ENCODE measurements at regions not wholly inside any gene's neighbourhood (a gene's known extent, or its start where the extent isn't known, plus 50 kb on each side); places are given as distances from the start of the nearest gene placed in this dataset.
"Not testable (repeated sequence)": the region's sequence is repeated elsewhere in the genome, so short reads cannot be mapped to it uniquely, and the experiment has no call there.

DNA sequence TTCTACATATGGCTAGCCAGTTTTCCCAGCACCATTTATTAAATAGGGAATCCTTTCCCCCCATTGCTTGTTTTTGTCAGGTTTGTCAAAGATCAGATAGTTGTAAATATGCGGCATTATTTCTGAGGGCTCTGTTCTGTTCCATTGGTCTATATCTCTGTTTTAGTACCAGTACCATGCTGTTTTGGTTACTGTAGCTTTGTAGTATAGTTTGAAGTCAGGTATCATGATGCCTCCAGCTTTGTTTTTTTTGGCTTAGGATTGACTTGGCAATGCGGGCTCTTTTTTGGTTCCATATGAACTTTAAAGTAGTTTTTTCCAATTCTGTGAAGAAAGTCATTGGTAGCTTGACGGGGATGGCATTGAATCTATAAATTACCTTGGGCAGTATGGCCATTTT, 60.0 kb upstream of the GPC3 start:
- not testable (repeated sequence) for DNase-seq

DNA sequence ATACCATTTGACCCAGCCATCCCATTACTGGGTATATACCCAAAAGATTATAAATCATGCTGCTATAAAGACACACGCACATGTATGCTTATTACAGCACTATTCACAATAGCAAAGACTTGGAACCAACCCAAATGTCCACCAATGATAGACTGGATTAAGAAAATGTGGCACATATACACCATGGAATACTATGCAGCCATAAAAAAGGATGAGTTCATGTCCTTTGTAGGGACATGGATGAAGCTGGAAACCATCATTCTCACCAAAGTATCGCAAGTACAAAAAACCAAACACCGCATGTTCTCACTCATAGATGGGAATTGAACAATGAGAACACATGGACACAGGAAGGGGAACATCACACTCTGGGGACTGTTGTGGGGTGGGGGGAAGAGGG, 81.7 kb upstream of the GPC3 start:
- DNase-seq = not testable (repeated sequence)

DNA sequence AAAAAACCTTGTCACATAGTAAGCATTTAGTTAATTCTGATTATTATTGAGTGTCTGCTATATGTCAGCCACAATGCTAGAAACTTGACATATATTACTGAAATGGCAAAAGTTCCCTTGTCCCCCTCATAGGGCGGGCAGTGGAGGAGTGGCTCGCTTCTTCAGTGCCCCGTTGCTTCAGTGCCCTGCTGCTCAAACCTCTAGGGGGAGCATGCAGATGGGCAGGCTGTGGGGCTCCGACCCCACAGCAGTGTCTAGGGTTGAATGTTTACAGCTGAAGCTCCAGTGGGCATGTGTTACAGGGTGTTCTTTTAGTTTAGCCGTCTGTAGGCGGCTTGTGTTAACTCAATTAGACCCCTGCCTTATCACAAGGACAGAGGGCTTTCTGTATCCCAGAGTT, 86.5 kb upstream of the GPC3 start:
- not testable (repeated sequence) for DNase-seq

GRCh38 chrX:134073341-134073740, 87.9 kb upstream of the GPC3 start:
- DNase-seq = no peak

DNA sequence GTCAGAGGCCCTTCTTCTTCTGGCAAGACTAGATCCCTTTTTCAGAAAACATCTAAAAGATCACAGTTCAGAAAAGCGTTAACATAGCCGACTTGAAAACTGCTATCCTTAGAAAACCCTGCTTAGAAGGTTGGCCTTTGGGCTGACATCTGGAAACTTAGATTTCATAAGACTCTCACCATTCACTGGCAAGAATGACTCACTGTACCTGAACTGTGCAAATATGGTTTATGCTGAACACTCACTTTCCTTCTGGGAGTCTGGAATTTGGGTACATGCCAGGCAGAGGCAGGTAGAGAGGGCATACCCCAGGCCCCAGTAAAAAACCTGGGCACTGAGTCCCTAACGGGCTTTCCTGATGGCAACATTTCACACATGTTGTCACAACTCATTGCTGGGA, 88.8 kb upstream of the GPC3 start:
- no peak for DNase-seq

- no peak for DNase-seq
These were observed 90.7 kb upstream of the GPC3 start for GRCh38 chrX:134075894-134076718.

GRCh38 chrX:134095366-134095765, 110.0 kb upstream of the GPC3 start:
- DNase-seq = no peak

DNA sequence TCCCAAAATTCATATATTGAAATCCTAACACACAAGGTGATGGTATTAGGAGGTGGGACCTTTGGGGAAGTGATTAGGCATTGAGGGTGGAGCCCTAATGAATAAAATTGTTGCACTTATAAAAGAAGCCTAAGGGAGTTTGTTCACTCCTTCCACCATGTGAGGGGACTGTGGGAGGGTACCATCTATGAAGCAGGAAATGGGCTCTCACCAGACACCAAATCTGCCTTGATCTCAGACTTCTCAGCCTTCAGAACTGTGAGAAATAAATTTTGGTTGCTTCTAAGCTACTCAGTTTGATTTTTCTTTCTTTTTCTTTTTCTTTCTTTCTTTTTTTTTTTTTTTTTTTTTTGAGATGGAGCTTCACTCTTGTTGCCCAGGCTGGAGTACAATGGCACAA, 116.2 kb upstream of the GPC3 start:
- no peak for DNase-seq

- no peak for DNase-seq
These were observed 121.7 kb upstream of the CCDC160 start for GRCh38 chrX:134115270-134115669.

GRCh38 chrX:134137341-134137740, 99.6 kb upstream of the CCDC160 start:
- no peak for DNase-seq

DNA sequence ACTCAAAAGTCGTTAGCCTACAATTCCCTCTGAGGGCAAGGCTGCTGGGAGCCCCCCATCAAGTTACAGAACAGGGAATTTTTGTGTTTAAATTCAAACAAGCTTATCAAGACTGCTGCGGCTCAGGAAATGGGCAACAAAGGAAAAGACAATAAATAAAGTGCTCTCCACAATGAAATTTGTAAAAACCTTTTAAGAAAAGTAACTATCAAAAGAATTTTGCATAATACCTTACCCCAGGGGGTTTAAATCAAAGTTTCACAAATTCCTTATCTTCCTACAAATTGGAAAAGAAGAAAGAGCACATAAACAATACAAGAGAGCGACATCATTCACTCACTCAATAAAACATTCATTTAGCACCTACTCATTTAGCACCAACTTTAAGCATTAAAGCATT, 97.9 kb upstream of the CCDC160 start:
- DNase-seq = no peak

DNA sequence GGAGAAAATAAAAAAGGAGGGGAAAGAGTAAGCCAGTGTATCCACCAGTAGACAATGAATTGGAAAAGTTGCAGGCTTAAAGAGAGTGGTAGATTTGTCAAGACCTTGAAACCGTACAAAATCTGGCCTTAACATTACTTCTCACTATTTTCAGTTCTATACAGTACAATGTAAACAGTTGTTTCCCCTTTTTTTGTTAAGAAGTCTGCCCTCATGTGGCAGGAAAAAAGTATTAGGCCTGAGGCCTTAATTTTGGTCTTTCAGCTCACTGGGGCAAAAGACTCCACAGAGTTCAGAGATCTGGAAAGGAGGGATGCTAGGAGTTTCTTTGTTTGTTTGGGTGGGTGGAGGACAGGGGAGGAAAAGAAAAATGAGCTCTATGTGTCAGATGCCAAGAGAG, 92.8 kb upstream of the CCDC160 start:
- DNase-seq = peak in 1 of 2 experiments; percentile 34

- no peak for DNase-seq
These were observed 90.5 kb upstream of the CCDC160 start for GRCh38 chrX:134146493-134146892.

DNA sequence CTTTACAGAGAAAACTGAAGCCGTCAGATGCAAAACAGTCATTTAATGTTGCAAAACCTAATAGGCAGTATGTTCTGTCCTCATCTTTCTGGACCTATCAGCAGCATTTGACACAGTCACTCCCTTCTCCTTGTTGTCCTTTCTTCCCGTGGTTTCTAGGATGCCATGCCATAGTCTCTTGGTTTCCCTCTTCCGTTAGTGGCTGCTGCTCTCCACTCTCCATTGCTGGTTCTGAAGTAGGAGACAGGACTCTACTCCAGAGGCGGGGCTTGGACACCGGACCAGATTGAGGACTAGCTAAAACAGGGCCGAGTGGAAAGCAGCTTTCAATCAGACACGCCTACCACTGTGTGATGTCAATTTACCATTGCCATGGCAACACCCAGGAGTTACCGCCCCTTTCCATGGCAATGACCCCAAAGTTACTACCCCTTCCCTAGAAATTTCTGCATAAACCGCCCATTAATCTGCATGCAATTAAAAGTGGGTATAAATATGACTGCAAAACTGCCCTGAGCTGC, 88.8 kb upstream of the CCDC160 start:
- no peak for DNase-seq

GRCh38 chrX:134158821-134159512, 78.0 kb upstream of the CCDC160 start:
- DNase-seq = no peak

DNA sequence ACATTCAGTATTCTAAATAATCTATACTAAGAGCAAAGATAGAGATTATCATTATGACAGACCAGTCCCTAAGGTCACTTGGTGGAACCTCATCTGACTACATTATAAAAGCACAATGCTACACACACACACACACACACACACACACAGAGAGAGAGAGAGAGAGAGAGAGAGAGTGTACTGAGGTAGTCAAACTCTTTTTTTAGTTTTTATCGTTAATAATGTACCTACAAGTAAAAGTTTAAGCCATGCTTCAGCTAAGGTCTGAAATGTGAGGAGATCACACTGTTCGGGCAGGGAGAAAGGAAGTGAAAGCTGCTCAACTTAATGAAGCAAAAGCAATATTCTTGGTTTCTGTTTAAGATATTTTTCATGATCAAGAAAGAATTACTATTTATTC, 75.8 kb upstream of the CCDC160 start:
- DNase-seq = no peak

DNA sequence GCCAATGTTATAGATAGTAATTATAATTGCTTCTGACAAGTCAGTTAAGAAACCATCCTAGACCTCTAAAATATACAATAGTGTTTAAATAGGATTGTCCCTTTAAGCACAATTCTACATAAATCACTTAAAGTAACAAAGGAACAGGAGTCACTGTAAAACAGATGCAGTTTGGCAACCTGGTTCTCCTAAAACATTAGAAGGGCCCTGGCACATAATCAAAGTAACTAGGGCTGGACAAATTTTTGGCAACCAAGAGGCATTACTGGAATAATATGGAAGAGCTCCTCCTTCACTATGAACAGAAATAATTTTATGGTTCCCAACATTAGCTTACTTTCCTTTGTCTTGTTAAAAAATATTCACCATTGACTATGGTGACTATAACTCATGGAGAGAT, 75.0 kb upstream of the CCDC160 start:
- DNase-seq = no peak

DNA sequence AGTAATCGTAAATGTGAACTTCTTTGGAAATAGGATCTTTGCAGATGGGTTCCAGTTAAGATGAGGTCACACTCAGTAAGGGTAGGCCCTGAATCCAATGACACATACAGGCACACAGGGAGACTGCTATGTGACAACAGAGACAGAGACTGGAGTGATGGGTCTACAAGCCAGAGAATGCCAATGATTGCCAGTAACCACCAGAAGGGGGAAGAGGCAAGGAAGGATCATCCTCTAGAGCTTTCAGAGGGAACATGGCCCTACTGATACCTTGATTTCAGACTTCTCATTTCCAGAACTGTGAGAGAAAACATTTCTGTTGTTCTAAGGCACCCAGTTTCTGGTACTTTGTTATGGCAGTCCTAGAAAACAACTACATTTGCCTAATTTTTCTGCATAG, 73.1 kb upstream of the CCDC160 start:
- no peak for DNase-seq

DNA sequence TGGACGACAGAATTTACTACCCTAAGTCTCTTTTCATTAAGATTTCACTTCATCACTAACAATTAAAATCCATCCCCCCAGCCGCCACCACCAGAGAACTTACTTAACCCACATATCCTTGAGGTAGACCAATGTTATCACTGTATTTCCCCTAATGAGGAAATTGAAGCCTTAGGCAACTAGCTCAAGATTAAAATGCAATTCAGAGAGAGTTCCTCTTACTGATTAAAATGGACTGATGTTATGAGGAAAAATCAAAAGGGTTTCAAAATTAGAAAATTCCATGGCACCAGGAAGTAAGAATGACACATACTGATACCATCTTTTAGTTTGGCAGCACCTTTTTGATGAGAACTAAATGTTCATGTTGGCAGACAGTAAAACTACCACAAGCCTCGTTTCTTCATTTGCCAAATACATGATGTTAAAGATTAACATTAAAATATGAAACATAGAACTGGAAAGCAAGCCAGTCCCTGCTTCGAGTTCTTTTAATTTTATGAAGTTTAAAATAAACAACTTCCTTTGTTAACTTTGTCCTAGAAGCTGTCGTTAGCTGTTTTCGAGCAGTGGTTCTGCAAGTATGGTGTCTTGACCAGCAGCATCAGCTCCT, 69.3 kb upstream of the CCDC160 start:
- no peak for DNase-seq

GRCh38 chrX:134171661-134172587, 65.1 kb upstream of the CCDC160 start:
- DNase-seq = peak in 1 of 2 experiments; percentile 18

- no peak for DNase-seq
These were observed 64.3 kb upstream of the CCDC160 start for GRCh38 chrX:134172588-134173259.

Measured in AML-193 (cell line).